Panc1 (cell line): ENCODE measurements at regions not wholly inside any gene's neighbourhood (a gene's known extent, or its start where the extent isn't known, plus 50 kb on each side); places are given as distances from the start of the nearest gene placed in this dataset.

Experiments
- ATAC-seq: fragments of 200-7000 bp; cut with Tn5 transposase; 2 replicates; pipeline ENCODE4 v1.9.1; 2020; ENCODE audit warnings: mild to moderate bottlenecking, moderate library complexity
- BruUV-seq: library from RNA; stranded (reverse); fragments of 400-500 nt; replicated peaks from 2 replicates; lab custom pipeline; 2021; lab: Mats Ljungman, UMichigan
- CTCF ChIA-PET: fragments of 300-600 bp; sonication (Branson Sonifier 250); formaldehyde crosslinking; loops from one replicate; lab custom pipeline; 2022; ENCODE audit warnings: antibody characterized with exemption; lab: Charles Lee
- POLR2A ChIA-PET: fragments of 300-600 bp; sonication (Branson Sonifier 250); formaldehyde crosslinking; loops from one replicate; lab custom pipeline; 2022; ENCODE audit warnings: antibody characterized with exemption; lab: Charles Lee
- DNase-seq: peaks from one replicate; pipeline ENCODE4 v3.0.0-alpha.2; 2010; ENCODE audit warnings: low read depth, low spot score
- H3K27ac ChIP-seq: 2 replicates; pipeline ENCODE4 v1.5.1; 2011; ENCODE audit warnings: mild to moderate bottlenecking, low read length, inconsistent platforms
- H3K27me3 ChIP-seq: fragments of 200-500 bp; sonication (Bioruptor generic); 2 replicates; pipeline ENCODE4 v1.6.0; 2014; ENCODE audit warnings: low read length, inconsistent platforms; ENCODE audit not compliant: control insufficient read depth, insufficient read depth
- H3K36me3 ChIP-seq: fragments of 200-500 bp; sonication (Bioruptor generic); 2 replicates; pipeline ENCODE4 v1.5.1; 2014; ENCODE audit warnings: inconsistent platforms, mild to moderate bottlenecking, low read length, moderate library complexity; ENCODE audit not compliant: control insufficient read depth, insufficient read depth
- H3K4me1 ChIP-seq: 2 replicates; pipeline ENCODE4 v1.5.1; 2011; ENCODE audit warnings: inconsistent platforms, mild to moderate bottlenecking, low read length, moderate library complexity; ENCODE audit not compliant: control insufficient read depth, insufficient read depth
- H3K4me3 ChIP-seq, 2 experiments: 2 replicates each; pipeline ENCODE4 v1.5.1; 2011 to 2012; ENCODE audit warnings: low read depth in 2 of 2, low read length in 2 of 2, mild to moderate bottlenecking in 2 of 2, inconsistent platforms in 1 of 2, moderate library complexity in 1 of 2
- H3K9me3 ChIP-seq: fragments of 200-500 bp; sonication (Bioruptor generic); 2 replicates; pipeline ENCODE4 v1.5.1; 2014; ENCODE audit warnings: low read depth, mild to moderate bottlenecking, inconsistent platforms, low read length, moderate library complexity; ENCODE audit not compliant: control insufficient read depth, insufficient read depth
- CTCF ChIP-seq: fragments of 450-650 bp; IDR thresholded peaks from 2 replicates; pipeline ENCODE4 v1.5.1; 2017; ENCODE audit warnings: mild to moderate bottlenecking
- POLR2AphosphoS5 ChIP-seq: IDR thresholded peaks from 2 replicates; pipeline ENCODE4 v1.6.1; 2012; ENCODE audit warnings: mild to moderate bottlenecking, low read depth, low read length, moderate library complexity
- REST ChIP-seq, 2 experiments: IDR thresholded peaks; 2 replicates each; pipeline ENCODE4 v1.6.1; 2011 to 2012; ENCODE audit warnings: low read depth in 2 of 2, control low read depth in 1 of 2, low read length in 1 of 2, mild to moderate bottlenecking in 1 of 2, moderate library complexity in 1 of 2; ENCODE audit not compliant: insufficient read depth in 1 of 2
- SIN3A ChIP-seq: IDR thresholded peaks from 2 replicates; pipeline ENCODE4 v1.6.1; 2012; ENCODE audit warnings: low read depth, mild to moderate bottlenecking, low read length, moderate library complexity, borderline replicate concordance; ENCODE audit not compliant: insufficient read depth
- TCF7L2 ChIP-seq: IDR thresholded peaks from 2 replicates; pipeline ENCODE4 v1.6.1; 2011; ENCODE audit warnings: mild to moderate bottlenecking, low read depth, low read length, inconsistent platforms
- in situ Hi-C: cut with HindIII; loops from 2 replicates; pipeline ENCODE4 v1.10.0; 2016; ENCODE audit warnings: low sequenced_read_pairs, low pct_unique_long_range_greater_than_20kb
- intact Hi-C: fragments of 100-400 bp; cut with micrococcal nuclease; formaldehyde crosslinking; loops from one replicate; pipeline ENCODE4 v1.10.0; 2022; ENCODE audit not compliant: unreplicated experiment

- Histone ChIP-seq H3K9me3 (no peaks in the 10 kb centered on the region), H3K4me1 (no peaks in the 10 kb centered on the region), H3K27ac (no peak overlapping the region), H3K4me3 (no peak overlapping the region), H3K27me3 (peaks cover 36% of the 10 kb centered on the region), H3K36me3 (no peaks in the 10 kb centered on the region)
- POLR2A ChIA-PET, result no interaction called here
- in situ Hi-C loops (no loop called here), intact Hi-C loops (no loop called here)
- DNase-seq (no peak), ATAC-seq (no peak)
- CTCF ChIA-PET, result interaction anchor here (0.6 kb wide), 1 partner anchor 176 kb away, joined by 6 read pairs; no protein-coding TSS in a partner anchor
- TF ChIP-seq CTCF (no peak), SIN3A (no peak), POLR2AphosphoS5 (no peak), REST (IDR thresholded peaks at IDR 0.05; ENCODE audit: insufficient read depth in 1 of 2, low read depth in 2 of 2, low read length in 1 of 2) (no peak), TCF7L2 (no peak)
- BruUV-seq, result no TSS peak
Measured at GRCh38 chr3:127425505-127426443, 137.9 kb upstream of the PRR20G start.

- TF ChIP-seq CTCF (no peak), TCF7L2 (no peak), SIN3A (no peak), REST (IDR thresholded peaks at IDR 0.05; ENCODE audit: insufficient read depth in 1 of 2, low read depth in 2 of 2, low read length in 1 of 2) (no peak), POLR2AphosphoS5 (no peak)
- CTCF ChIA-PET, result no interaction called here
- Histone ChIP-seq H3K4me3 (no peak overlapping the region), H3K27ac (no peak overlapping the region), H3K4me1 (no peaks in the 10 kb centered on the region), H3K9me3 (no peaks in the 10 kb centered on the region), H3K36me3 (no peaks in the 10 kb centered on the region), H3K27me3 (peaks cover 32% of the 10 kb centered on the region)
- DNase-seq (no peak), ATAC-seq (no peak)
- in situ Hi-C loops (no loop called here), intact Hi-C loops (no loop called here)
- POLR2A ChIA-PET, result interaction anchor here (0.7 kb wide), 1 partner anchor 78 kb away, joined by 7 read pairs; no protein-coding TSS in a partner anchor
- BruUV-seq, result no TSS peak
Measured at GRCh38 chr3:127424766-127425504, 137.1 kb upstream of the PRR20G start.
